Liver (tissue), 3 donors: ENCODE measurements at regions not wholly inside any gene's neighbourhood (a gene's known extent, or its start where the extent isn't known, plus 50 kb on each side); places are given as distances from the start of the nearest gene placed in this dataset.

Experiments used
- GABPA ChIP-seq, 2 donors: IDR thresholded peaks in 1 of 2; conservative IDR thresholded peaks in 1 of 2; 2 replicates each; pipeline ENCODE4 v1.6.1; 2016; ENCODE audit warnings: antibody characterized with exemption in 2 of 2, mild to moderate bottlenecking in 1 of 2, moderate library complexity in 1 of 2
- HNF4A ChIP-seq, 2 donors: conservative IDR thresholded peaks; 2 replicates each; pipeline ENCODE4 v1.6.1; 2016; ENCODE audit warnings: antibody characterized with exemption in 2 of 2, mild to moderate bottlenecking in 2 of 2
- HNF4G ChIP-seq: IDR thresholded peaks from 2 replicates; pipeline ENCODE4 v1.6.1; 2016; ENCODE audit warnings: antibody characterized with exemption
- JUND ChIP-seq, 2 donors: IDR thresholded peaks; 2 replicates each; pipeline ENCODE4 v1.6.1; 2016; ENCODE audit warnings: antibody characterized with exemption in 2 of 2
- RAD21 ChIP-seq, 2 donors: IDR thresholded peaks; 2 replicates each; pipeline ENCODE4 v1.6.1; 2016; ENCODE audit warnings: antibody characterized with exemption in 2 of 2, mild to moderate bottlenecking in 2 of 2
- RXRA ChIP-seq, 2 donors: IDR thresholded peaks; 2 replicates each; pipeline ENCODE4 v1.6.1; 2017 to 2018; ENCODE audit warnings: antibody characterized with exemption in 2 of 2, mild to moderate bottlenecking in 1 of 2
- TAF1 ChIP-seq: conservative IDR thresholded peaks from 2 replicates; pipeline ENCODE4 v1.6.1; 2016; ENCODE audit warnings: antibody characterized with exemption, mild to moderate bottlenecking
- YY1 ChIP-seq: IDR thresholded peaks from 2 replicates; pipeline ENCODE4 v1.6.1; 2016; ENCODE audit warnings: antibody characterized with exemption, mild to moderate bottlenecking
- TF ChIP-seq, protein P1 (sequence below): fragments of 150-350 bp; IDR thresholded peaks from 2 replicates; pipeline ENCODE4 v1.5.1; 2017; ENCODE audit warnings: improper control_type of control experiment, low read depth, low read length; ENCODE audit not compliant: missing input control
- TF ChIP-seq, protein P2 (sequence below): IDR thresholded peaks from 2 replicates; pipeline ENCODE4 v1.6.1; 2016; ENCODE audit warnings: antibody characterized with exemption, mild to moderate bottlenecking
- TF ChIP-seq, protein P3 (sequence below): IDR thresholded peaks from 2 replicates; pipeline ENCODE4 v1.6.1; 2016; ENCODE audit warnings: antibody characterized with exemption
- TF ChIP-seq, protein P4 (sequence below): IDR thresholded peaks from 2 replicates; pipeline ENCODE4 v1.6.1; 2016; ENCODE audit warnings: antibody characterized with exemption
- TF ChIP-seq, protein P5 (sequence below): IDR thresholded peaks from 2 replicates; pipeline ENCODE4 v1.6.1; 2016; ENCODE audit warnings: antibody characterized with exemption
- donor health status: healthy.
- donor health status: healthy.

DNA sequence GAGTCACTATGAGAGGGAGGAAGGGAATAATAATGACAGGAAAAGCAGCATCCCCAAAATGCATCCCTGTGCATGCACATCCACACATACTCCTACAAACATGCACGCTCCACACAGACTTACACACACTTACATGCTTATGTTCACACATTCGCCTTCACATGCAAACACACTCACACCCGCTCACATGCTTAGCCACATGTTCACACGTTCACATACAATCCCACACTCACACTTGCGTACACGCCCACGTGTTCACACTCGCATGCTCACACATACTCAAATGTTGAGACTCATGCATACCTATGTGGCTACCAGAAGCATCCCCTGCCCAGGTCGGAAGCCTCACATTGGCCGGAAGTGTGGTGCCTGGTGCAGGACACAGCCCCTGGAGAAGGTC is 372.1 kb downstream of the MN1 start:
- TF ChIP-seq TAF1, result no peak
- TF ChIP-seq, protein P1, sequence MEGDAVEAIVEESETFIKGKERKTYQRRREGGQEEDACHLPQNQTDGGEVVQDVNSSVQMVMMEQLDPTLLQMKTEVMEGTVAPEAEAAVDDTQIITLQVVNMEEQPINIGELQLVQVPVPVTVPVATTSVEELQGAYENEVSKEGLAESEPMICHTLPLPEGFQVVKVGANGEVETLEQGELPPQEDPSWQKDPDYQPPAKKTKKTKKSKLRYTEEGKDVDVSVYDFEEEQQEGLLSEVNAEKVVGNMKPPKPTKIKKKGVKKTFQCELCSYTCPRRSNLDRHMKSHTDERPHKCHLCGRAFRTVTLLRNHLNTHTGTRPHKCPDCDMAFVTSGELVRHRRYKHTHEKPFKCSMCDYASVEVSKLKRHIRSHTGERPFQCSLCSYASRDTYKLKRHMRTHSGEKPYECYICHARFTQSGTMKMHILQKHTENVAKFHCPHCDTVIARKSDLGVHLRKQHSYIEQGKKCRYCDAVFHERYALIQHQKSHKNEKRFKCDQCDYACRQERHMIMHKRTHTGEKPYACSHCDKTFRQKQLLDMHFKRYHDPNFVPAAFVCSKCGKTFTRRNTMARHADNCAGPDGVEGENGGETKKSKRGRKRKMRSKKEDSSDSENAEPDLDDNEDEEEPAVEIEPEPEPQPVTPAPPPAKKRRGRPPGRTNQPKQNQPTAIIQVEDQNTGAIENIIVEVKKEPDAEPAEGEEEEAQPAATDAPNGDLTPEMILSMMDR, result no peak
- TF ChIP-seq, protein P2, sequence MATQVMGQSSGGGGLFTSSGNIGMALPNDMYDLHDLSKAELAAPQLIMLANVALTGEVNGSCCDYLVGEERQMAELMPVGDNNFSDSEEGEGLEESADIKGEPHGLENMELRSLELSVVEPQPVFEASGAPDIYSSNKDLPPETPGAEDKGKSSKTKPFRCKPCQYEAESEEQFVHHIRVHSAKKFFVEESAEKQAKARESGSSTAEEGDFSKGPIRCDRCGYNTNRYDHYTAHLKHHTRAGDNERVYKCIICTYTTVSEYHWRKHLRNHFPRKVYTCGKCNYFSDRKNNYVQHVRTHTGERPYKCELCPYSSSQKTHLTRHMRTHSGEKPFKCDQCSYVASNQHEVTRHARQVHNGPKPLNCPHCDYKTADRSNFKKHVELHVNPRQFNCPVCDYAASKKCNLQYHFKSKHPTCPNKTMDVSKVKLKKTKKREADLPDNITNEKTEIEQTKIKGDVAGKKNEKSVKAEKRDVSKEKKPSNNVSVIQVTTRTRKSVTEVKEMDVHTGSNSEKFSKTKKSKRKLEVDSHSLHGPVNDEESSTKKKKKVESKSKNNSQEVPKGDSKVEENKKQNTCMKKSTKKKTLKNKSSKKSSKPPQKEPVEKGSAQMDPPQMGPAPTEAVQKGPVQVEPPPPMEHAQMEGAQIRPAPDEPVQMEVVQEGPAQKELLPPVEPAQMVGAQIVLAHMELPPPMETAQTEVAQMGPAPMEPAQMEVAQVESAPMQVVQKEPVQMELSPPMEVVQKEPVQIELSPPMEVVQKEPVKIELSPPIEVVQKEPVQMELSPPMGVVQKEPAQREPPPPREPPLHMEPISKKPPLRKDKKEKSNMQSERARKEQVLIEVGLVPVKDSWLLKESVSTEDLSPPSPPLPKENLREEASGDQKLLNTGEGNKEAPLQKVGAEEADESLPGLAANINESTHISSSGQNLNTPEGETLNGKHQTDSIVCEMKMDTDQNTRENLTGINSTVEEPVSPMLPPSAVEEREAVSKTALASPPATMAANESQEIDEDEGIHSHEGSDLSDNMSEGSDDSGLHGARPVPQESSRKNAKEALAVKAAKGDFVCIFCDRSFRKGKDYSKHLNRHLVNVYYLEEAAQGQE, result no peak
- TF ChIP-seq RAD21 (IDR thresholded peaks at IDR 0.05), result no peak
- TF ChIP-seq, protein P3, sequence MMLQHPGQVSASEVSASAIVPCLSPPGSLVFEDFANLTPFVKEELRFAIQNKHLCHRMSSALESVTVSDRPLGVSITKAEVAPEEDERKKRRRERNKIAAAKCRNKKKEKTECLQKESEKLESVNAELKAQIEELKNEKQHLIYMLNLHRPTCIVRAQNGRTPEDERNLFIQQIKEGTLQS, result no peak
- TF ChIP-seq JUND (IDR thresholded peaks at IDR 0.05), result no peak
- TF ChIP-seq, protein P4, sequence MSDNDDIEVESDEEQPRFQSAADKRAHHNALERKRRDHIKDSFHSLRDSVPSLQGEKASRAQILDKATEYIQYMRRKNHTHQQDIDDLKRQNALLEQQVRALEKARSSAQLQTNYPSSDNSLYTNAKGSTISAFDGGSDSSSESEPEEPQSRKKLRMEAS, result no peak
- TF ChIP-seq, protein P5, sequence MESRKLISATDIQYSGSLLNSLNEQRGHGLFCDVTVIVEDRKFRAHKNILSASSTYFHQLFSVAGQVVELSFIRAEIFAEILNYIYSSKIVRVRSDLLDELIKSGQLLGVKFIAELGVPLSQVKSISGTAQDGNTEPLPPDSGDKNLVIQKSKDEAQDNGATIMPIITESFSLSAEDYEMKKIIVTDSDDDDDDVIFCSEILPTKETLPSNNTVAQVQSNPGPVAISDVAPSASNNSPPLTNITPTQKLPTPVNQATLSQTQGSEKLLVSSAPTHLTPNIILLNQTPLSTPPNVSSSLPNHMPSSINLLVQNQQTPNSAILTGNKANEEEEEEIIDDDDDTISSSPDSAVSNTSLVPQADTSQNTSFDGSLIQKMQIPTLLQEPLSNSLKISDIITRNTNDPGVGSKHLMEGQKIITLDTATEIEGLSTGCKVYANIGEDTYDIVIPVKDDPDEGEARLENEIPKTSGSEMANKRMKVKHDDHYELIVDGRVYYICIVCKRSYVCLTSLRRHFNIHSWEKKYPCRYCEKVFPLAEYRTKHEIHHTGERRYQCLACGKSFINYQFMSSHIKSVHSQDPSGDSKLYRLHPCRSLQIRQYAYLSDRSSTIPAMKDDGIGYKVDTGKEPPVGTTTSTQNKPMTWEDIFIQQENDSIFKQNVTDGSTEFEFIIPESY, result no peak
- TF ChIP-seq RXRA (IDR thresholded peaks at IDR 0.05), result no peak
- TF ChIP-seq GABPA (IDR thresholded peaks at IDR 0.05 in 1 of 2, conservative IDR thresholded peaks at IDR 0.05 in 1 of 2), result no peak
- TF ChIP-seq YY1, result no peak
- no peak for TF ChIP-seq HNF4A (conservative IDR thresholded peaks at IDR 0.05)
- no peak for TF ChIP-seq HNF4G
